Keratinocyte (primary cell): ENCODE measurements at regions not wholly inside any gene's neighbourhood (a gene's known extent, or its start where the extent isn't known, plus 50 kb on each side); places are given as distances from the start of the nearest gene placed in this dataset.

ENCODE experiments used
- EZH2 ChIP-seq: IDR thresholded peaks from one replicate; pipeline ENCODE4 v1.6.1; 2012; ENCODE audit warnings: inconsistent platforms, mild to moderate bottlenecking, low read length, moderate library complexity
- TF ChIP-seq, protein P1 (sequence below), 3 experiments: IDR thresholded peaks in 1 of 3; conservative IDR thresholded peaks in 1 of 3; optimal IDR thresholded peaks in 1 of 3; 2 replicates in 2 of 3; 3 replicates in 1 of 3; pipeline versions ENCODE3 to v1.5.1; 2011; ENCODE audit warnings: low read length in 3 of 3, mild to moderate bottlenecking in 3 of 3, moderate library complexity in 2 of 3, control low read depth in 1 of 3, inconsistent platforms in 1 of 3; ENCODE audit not compliant: insufficient read depth in 2 of 3; ENCODE audit errors: extremely low read depth in 1 of 3

DNA sequence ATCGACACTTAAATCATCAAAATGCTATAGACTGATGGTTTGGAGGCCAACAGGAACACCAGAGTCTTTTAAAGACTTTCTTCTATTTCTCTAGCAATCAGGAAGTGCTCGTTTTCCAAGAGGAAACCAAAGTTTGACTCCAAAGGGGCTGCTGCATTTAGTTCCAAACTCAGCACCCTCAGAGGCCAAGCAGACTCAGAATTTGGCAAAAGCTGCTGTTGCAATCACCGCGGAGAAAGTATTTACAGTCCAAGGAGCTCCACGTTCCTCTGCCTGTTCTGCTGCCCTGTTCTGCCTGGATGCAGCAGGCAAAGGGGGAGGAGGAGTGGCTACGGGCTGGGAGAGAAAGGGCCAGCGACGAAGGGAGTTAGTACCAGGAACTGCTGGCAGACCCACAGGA, 325.1 kb downstream of the BCL11B start:
- TF ChIP-seq, protein P1, sequence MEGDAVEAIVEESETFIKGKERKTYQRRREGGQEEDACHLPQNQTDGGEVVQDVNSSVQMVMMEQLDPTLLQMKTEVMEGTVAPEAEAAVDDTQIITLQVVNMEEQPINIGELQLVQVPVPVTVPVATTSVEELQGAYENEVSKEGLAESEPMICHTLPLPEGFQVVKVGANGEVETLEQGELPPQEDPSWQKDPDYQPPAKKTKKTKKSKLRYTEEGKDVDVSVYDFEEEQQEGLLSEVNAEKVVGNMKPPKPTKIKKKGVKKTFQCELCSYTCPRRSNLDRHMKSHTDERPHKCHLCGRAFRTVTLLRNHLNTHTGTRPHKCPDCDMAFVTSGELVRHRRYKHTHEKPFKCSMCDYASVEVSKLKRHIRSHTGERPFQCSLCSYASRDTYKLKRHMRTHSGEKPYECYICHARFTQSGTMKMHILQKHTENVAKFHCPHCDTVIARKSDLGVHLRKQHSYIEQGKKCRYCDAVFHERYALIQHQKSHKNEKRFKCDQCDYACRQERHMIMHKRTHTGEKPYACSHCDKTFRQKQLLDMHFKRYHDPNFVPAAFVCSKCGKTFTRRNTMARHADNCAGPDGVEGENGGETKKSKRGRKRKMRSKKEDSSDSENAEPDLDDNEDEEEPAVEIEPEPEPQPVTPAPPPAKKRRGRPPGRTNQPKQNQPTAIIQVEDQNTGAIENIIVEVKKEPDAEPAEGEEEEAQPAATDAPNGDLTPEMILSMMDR (optimal IDR thresholded peaks at IDR 0.05 in 1 of 3, IDR thresholded peaks at IDR 0.05 in 1 of 3, conservative IDR thresholded peaks at IDR 0.05 in 1 of 3; ENCODE audit: extremely low read depth in 1 of 3, insufficient read depth in 2 of 3, low read length in 3 of 3): no peak
- no peak for TF ChIP-seq EZH2
